CD4-positive, alpha-beta T cell treated with Interleukin-17A for 1 hour (primary cell): ENCODE measurements at regions not wholly inside any gene's neighbourhood (a gene's known extent, or its start where the extent isn't known, plus 50 kb on each side); places are given as distances from the start of the nearest gene placed in this dataset.

Experiments
- DNase-seq: peaks from one replicate; pipeline ENCODE4 v3.0.0-alpha.2; 2020

GRCh38 chr1:82858031-82858430 lies 1057.3 kb downstream of the ADGRL2 start:
- DNase-seq: no peak

GRCh38 chr1:82849460-82849859 lies 1048.7 kb downstream of the ADGRL2 start:
- DNase-seq: no peak

- no peak for DNase-seq
Observed at GRCh38 chr1:82848043-82848442, 1047.3 kb downstream of the ADGRL2 start.

GRCh38 chr1:82845866-82846265 lies 1045.1 kb downstream of the ADGRL2 start:
- DNase-seq: no peak

- DNase-seq: no peak
Observed at GRCh38 chr1:82844911-82845827, 1044.4 kb downstream of the ADGRL2 start.

GRCh38 chr1:82844447-82844846 lies 1043.7 kb downstream of the ADGRL2 start:
- DNase-seq: no peak

- no peak for DNase-seq
Observed at GRCh38 chr1:82843876-82844275, 1043.1 kb downstream of the ADGRL2 start.

GRCh38 chr1:82840192-82840591 lies 1039.5 kb downstream of the ADGRL2 start:
- no peak for DNase-seq

- no peak for DNase-seq
Observed at GRCh38 chr1:82837766-82838465, 1037.2 kb downstream of the ADGRL2 start.

- DNase-seq: no peak
Observed at GRCh38 chr1:82836973-82837680, 1036.4 kb downstream of the ADGRL2 start.

GRCh38 chr1:82836213-82836972 lies 1035.7 kb downstream of the ADGRL2 start:
- no peak for DNase-seq

GRCh38 chr1:82830690-82831380 lies 1030.1 kb downstream of the ADGRL2 start:
- DNase-seq: no peak

GRCh38 chr1:82829527-82829926 lies 1028.8 kb downstream of the ADGRL2 start:
- no peak for DNase-seq

GRCh38 chr1:82823876-82824275 lies 1023.1 kb downstream of the ADGRL2 start:
- no peak for DNase-seq

GRCh38 chr1:82820816-82821215 lies 1020.1 kb downstream of the ADGRL2 start:
- no peak for DNase-seq

- DNase-seq: no peak
Observed at GRCh38 chr1:82819234-82819633, 1018.5 kb downstream of the ADGRL2 start.

- no peak for DNase-seq
Observed at GRCh38 chr1:82818586-82818985, 1017.9 kb downstream of the ADGRL2 start.

- DNase-seq: no peak
Observed at GRCh38 chr1:82813386-82813785, 1012.7 kb downstream of the ADGRL2 start.

- no peak for DNase-seq
Observed at GRCh38 chr1:82810601-82811000, 1009.9 kb downstream of the ADGRL2 start.

GRCh38 chr1:82807563-82807962 lies 1006.8 kb downstream of the ADGRL2 start:
- DNase-seq: no peak

GRCh38 chr1:82806133-82806532 lies 1005.4 kb downstream of the ADGRL2 start:
- DNase-seq: no peak

GRCh38 chr1:82801176-82801575 lies 1000.4 kb downstream of the ADGRL2 start:
- no peak for DNase-seq
